ENCODE measurements at regions not wholly inside any gene's neighbourhood (a gene's known extent, or its start where the extent isn't known, plus 50 kb on each side); places are given as distances from the start of the nearest gene placed in this dataset.

- in situ Hi-C loops (cut with MboI; ENCODE audit: low sequenced_read_pairs) = no loop called here
These were observed 1157.5 kb upstream of the ZEB2 start for GRCh38 chr2:145677371-145677770.

- in situ Hi-C loops (cut with MboI; ENCODE audit: low sequenced_read_pairs) = no loop called here
These were observed 1154.8 kb upstream of the ZEB2 start for GRCh38 chr2:145674705-145675104.

GRCh38 chr2:145669301-145669700, 1149.4 kb upstream of the ZEB2 start:
- in situ Hi-C loops (cut with MboI; ENCODE audit: low sequenced_read_pairs) = no loop called here

GRCh38 chr2:145666552-145666951, 1146.6 kb upstream of the ZEB2 start:
- in situ Hi-C loops (cut with MboI; ENCODE audit: low sequenced_read_pairs) = no loop called here

- in situ Hi-C loops (cut with MboI; ENCODE audit: low sequenced_read_pairs) = no loop called here
These were observed 1137.3 kb upstream of the ZEB2 start for GRCh38 chr2:145657265-145657664.

- in situ Hi-C loops (cut with MboI; ENCODE audit: low sequenced_read_pairs) = no loop called here
These were observed 1135.3 kb upstream of the ZEB2 start for GRCh38 chr2:145655165-145655765.

GRCh38 chr2:145654746-145655145, 1134.8 kb upstream of the ZEB2 start:
- in situ Hi-C loops (cut with MboI; ENCODE audit: low sequenced_read_pairs) = no loop called here

GRCh38 chr2:145654156-145654555, 1134.2 kb upstream of the ZEB2 start:
- in situ Hi-C loops (cut with MboI; ENCODE audit: low sequenced_read_pairs) = no loop called here

- in situ Hi-C loops (cut with MboI; ENCODE audit: low sequenced_read_pairs) = no loop called here
These were observed 1133.6 kb upstream of the ZEB2 start for GRCh38 chr2:145653553-145653952.

GRCh38 chr2:145652571-145653545, 1132.9 kb upstream of the ZEB2 start:
- in situ Hi-C loops (cut with MboI; ENCODE audit: low sequenced_read_pairs) = no loop called here

GRCh38 chr2:145652036-145652435, 1132.1 kb upstream of the ZEB2 start:
- in situ Hi-C loops (cut with MboI; ENCODE audit: low sequenced_read_pairs) = no loop called here

- in situ Hi-C loops (cut with MboI; ENCODE audit: low sequenced_read_pairs) = no loop called here
These were observed 1130.3 kb upstream of the ZEB2 start for GRCh38 chr2:145650226-145650625.

- in situ Hi-C loops (cut with MboI; ENCODE audit: low sequenced_read_pairs) = no loop called here
These were observed 1129.1 kb upstream of the ZEB2 start for GRCh38 chr2:145649061-145649460.

GRCh38 chr2:145644820-145645302, 1124.9 kb upstream of the ZEB2 start:
- in situ Hi-C loops (cut with MboI; ENCODE audit: low sequenced_read_pairs) = no loop called here

- in situ Hi-C loops (cut with MboI; ENCODE audit: low sequenced_read_pairs) = no loop called here
These were observed 1118.8 kb upstream of the ZEB2 start for GRCh38 chr2:145638675-145639074.

- in situ Hi-C loops (cut with MboI; ENCODE audit: low sequenced_read_pairs) = no loop called here
These were observed 1115.9 kb upstream of the ZEB2 start for GRCh38 chr2:145635706-145636427.

GRCh38 chr2:145631561-145631960, 1111.6 kb upstream of the ZEB2 start:
- in situ Hi-C loops (cut with MboI; ENCODE audit: low sequenced_read_pairs) = no loop called here

- in situ Hi-C loops (cut with MboI; ENCODE audit: low sequenced_read_pairs) = no loop called here
These were observed 1106.4 kb upstream of the ZEB2 start for GRCh38 chr2:145626301-145626700.

GRCh38 chr2:145625111-145625510, 1105.2 kb upstream of the ZEB2 start:
- in situ Hi-C loops (cut with MboI; ENCODE audit: low sequenced_read_pairs) = no loop called here

- in situ Hi-C loops (cut with MboI; ENCODE audit: low sequenced_read_pairs) = no loop called here
These were observed 1103.2 kb upstream of the ZEB2 start for GRCh38 chr2:145623136-145623535.

GRCh38 chr2:145622285-145622684, 1102.4 kb upstream of the ZEB2 start:
- in situ Hi-C loops (cut with MboI; ENCODE audit: low sequenced_read_pairs) = no loop called here
